Fibroblast of peridontal ligament (primary cell): ENCODE measurements at regions not wholly inside any gene's neighbourhood (a gene's known extent, or its start where the extent isn't known, plus 50 kb on each side); places are given as distances from the start of the nearest gene placed in this dataset.

ENCODE experiments used
- DNase-seq: peaks from one replicate; pipeline ENCODE4 v3.0.0-alpha.2; 2010; ENCODE audit errors: extremely low read depth

- no peak for DNase-seq
These were observed 142.4 kb downstream of the NDUFA10 start for GRCh38 chr2:239882781-239883180.

GRCh38 chr2:239882331-239882732 is 142.8 kb downstream of the NDUFA10 start:
- DNase-seq, result no peak

- DNase-seq, result no peak
These were observed 143.4 kb downstream of the NDUFA10 start for GRCh38 chr2:239881561-239882320.

GRCh38 chr2:239881031-239881471 is 144.1 kb downstream of the NDUFA10 start:
- no peak for DNase-seq

- DNase-seq, result no peak
These were observed 144.7 kb downstream of the NDUFA10 start for GRCh38 chr2:239880396-239880795.

- no peak for DNase-seq
These were observed 145.6 kb downstream of the NDUFA10 start for GRCh38 chr2:239879423-239880084.

- no peak for DNase-seq
These were observed 146.5 kb downstream of the NDUFA10 start for GRCh38 chr2:239878686-239879085.

GRCh38 chr2:239876948-239877289 is 148.2 kb downstream of the NDUFA10 start:
- no peak for DNase-seq

- DNase-seq, result no peak
These were observed 148.7 kb downstream of the NDUFA10 start for GRCh38 chr2:239876271-239876947.

GRCh38 chr2:239874636-239875356 is 150.3 kb downstream of the NDUFA10 start:
- DNase-seq, result no peak

GRCh38 chr2:239873656-239874635 is 151.2 kb downstream of the NDUFA10 start:
- no peak for DNase-seq

- no peak for DNase-seq
These were observed 153.4 kb downstream of the NDUFA10 start for GRCh38 chr2:239871481-239872435.

- no peak for DNase-seq
These were observed 154.3 kb downstream of the NDUFA10 start for GRCh38 chr2:239870863-239871262.

- DNase-seq, result no peak
These were observed 154.9 kb downstream of the NDUFA10 start for GRCh38 chr2:239870276-239870675.

GRCh38 chr2:239869272-239870155 is 155.6 kb downstream of the NDUFA10 start:
- DNase-seq, result no peak

- no peak for DNase-seq
These were observed 156.5 kb downstream of the NDUFA10 start for GRCh38 chr2:239868556-239869181.

GRCh38 chr2:239866778-239867177 is 158.4 kb downstream of the NDUFA10 start:
- DNase-seq, result no peak

GRCh38 chr2:239866350-239866749 is 158.8 kb downstream of the NDUFA10 start:
- no peak for DNase-seq
